ENCODE measurements at regions not wholly inside any gene's neighbourhood (a gene's known extent, or its start where the extent isn't known, plus 50 kb on each side); places are given as distances from the start of the nearest gene placed in this dataset.

DNA sequence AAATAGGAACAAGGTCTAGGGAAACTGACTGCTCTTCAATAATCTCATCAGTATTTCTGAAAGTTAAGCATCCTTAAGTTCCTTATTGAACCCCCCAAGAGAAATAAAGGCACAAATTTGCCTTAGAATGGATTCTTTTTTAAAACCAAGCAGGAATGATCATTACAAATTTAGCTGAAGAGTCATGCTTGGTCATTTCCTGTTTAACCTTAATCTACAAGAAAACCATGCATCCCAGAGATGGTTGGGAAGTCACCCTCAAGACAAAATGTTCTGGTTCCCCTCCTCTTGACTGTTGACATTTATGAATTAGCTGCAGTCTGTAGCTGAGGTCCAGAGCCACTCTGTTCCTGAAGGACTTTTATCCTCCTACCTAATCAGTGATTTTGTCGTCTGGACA is 291.8 kb upstream of the G2E3 start:
- TF ChIP-seq, protein P1, sequence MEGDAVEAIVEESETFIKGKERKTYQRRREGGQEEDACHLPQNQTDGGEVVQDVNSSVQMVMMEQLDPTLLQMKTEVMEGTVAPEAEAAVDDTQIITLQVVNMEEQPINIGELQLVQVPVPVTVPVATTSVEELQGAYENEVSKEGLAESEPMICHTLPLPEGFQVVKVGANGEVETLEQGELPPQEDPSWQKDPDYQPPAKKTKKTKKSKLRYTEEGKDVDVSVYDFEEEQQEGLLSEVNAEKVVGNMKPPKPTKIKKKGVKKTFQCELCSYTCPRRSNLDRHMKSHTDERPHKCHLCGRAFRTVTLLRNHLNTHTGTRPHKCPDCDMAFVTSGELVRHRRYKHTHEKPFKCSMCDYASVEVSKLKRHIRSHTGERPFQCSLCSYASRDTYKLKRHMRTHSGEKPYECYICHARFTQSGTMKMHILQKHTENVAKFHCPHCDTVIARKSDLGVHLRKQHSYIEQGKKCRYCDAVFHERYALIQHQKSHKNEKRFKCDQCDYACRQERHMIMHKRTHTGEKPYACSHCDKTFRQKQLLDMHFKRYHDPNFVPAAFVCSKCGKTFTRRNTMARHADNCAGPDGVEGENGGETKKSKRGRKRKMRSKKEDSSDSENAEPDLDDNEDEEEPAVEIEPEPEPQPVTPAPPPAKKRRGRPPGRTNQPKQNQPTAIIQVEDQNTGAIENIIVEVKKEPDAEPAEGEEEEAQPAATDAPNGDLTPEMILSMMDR (IDR thresholded peaks at IDR 0.05), result no peak
- TF ChIP-seq POLR2A (IDR thresholded peaks at IDR 0.05), result no peak
- TF ChIP-seq POLR2AphosphoS5 (IDR thresholded peaks at IDR 0.05), result peak; percentile 48

Data from gastroesophageal sphincter (tissue), 3 donors.